Endothelial cell (in vitro differentiated cells): ENCODE measurements at regions not wholly inside any gene's neighbourhood (a gene's known extent, or its start where the extent isn't known, plus 50 kb on each side); places are given as distances from the start of the nearest gene placed in this dataset.

Experiments used
- DNase-seq: peaks from one replicate; pipeline ENCODE4 v3.0.0; 2021; ENCODE audit warnings: low spot score
- H3K27ac Mint-ChIP-seq: one replicate; pipeline ENCODE4 v1.8.0; 2021; ENCODE audit warnings: mixed read lengths, inconsistent platforms; ENCODE audit not compliant: unreplicated experiment
- H3K27me3 Mint-ChIP-seq: one replicate; pipeline ENCODE4 v1.8.0; 2021; ENCODE audit warnings: mild to moderate bottlenecking, moderate library complexity, mixed read lengths, inconsistent platforms; ENCODE audit not compliant: unreplicated experiment
- H3K36me3 Mint-ChIP-seq: one replicate; pipeline ENCODE4 v1.8.0; 2021; ENCODE audit warnings: mild to moderate bottlenecking, low read depth, mixed read lengths, inconsistent platforms; ENCODE audit not compliant: unreplicated experiment
- H3K4me1 Mint-ChIP-seq: one replicate; pipeline ENCODE4 v1.8.0; 2021; ENCODE audit warnings: mild to moderate bottlenecking, mixed read lengths, inconsistent platforms; ENCODE audit not compliant: unreplicated experiment
- H3K4me3 Mint-ChIP-seq: one replicate; pipeline ENCODE4 v1.8.0; 2021; ENCODE audit warnings: mild to moderate bottlenecking, mixed read lengths, inconsistent platforms; ENCODE audit not compliant: unreplicated experiment
- H3K9me3 Mint-ChIP-seq: one replicate; pipeline ENCODE4 v1.8.0; 2021; ENCODE audit warnings: mixed read lengths, inconsistent platforms; ENCODE audit not compliant: unreplicated experiment
- CTCF ChIP-seq: fragments of 200-600 bp; sonication (generic); IDR thresholded peaks from one replicate; pipeline ENCODE4 v1.5.0; 2021; ENCODE audit warnings: antibody characterized with exemption; ENCODE audit not compliant: unreplicated experiment

GRCh38 chr12:124499898-124500244 is 67.5 kb downstream of the NCOR2 start:
- TF ChIP-seq CTCF = no peak
- Mint-ChIP-seq H3K27me3 (peaks cover 12% of the 10 kb centered on the region), H3K27ac (no peak overlapping the region), H3K4me3 (no peak overlapping the region), H3K4me1 (peaks cover 18% of the 10 kb centered on the region), H3K9me3 (no peaks in the 10 kb centered on the region), H3K36me3 (peaks cover 4% of the 10 kb centered on the region)
- no peak for DNase-seq

- Mint-ChIP-seq H3K4me3 (no peak overlapping the region), H3K4me1 (peaks cover 15% of the 10 kb centered on the region), H3K27me3 (peaks cover 9% of the 10 kb centered on the region), H3K9me3 (no peaks in the 10 kb centered on the region), H3K36me3 (peaks cover 4% of the 10 kb centered on the region), H3K27ac (no peak overlapping the region)
- DNase-seq = no peak
- TF ChIP-seq CTCF = no peak
Observed at GRCh38 chr12:124499190-124499753, 68.1 kb downstream of the NCOR2 start.

- Mint-ChIP-seq H3K27me3 (peaks cover 8% of the 10 kb centered on the region), H3K36me3 (peaks cover 4% of the 10 kb centered on the region), H3K4me3 (no peak overlapping the region), H3K27ac (peak overlapping the region; percentile 28), H3K4me1 (peaks cover 14% of the 10 kb centered on the region), H3K9me3 (no peaks in the 10 kb centered on the region)
- no peak for DNase-seq
- TF ChIP-seq CTCF = no peak
Observed at GRCh38 chr12:124498275-124499189, 68.9 kb downstream of the NCOR2 start.

GRCh38 chr12:124497658-124498057 is 69.8 kb downstream of the NCOR2 start:
- peaks cover 4% of the 10 kb centered on the region for H3K36me3 Mint-ChIP-seq
- H3K27me3 Mint-ChIP-seq = peaks cover 9% of the 10 kb centered on the region
- H3K9me3 Mint-ChIP-seq = no peaks in the 10 kb centered on the region
- DNase-seq = no peak
- H3K27ac Mint-ChIP-seq = no peak overlapping the region
- H3K4me3 Mint-ChIP-seq = no peak overlapping the region
- no peak for TF ChIP-seq CTCF
- H3K4me1 Mint-ChIP-seq = peaks cover 14% of the 10 kb centered on the region

- no peak for TF ChIP-seq CTCF
Observed at GRCh38 chr12:124497039-124497438, 70.4 kb downstream of the NCOR2 start.

More at GRCh38 chr12:124497039-124497438, 70.4 kb downstream of the NCOR2 start:
- Mint-ChIP-seq H3K36me3 (peaks cover 4% of the 10 kb centered on the region), H3K4me1 (peaks cover 14% of the 10 kb centered on the region), H3K9me3 (no peaks in the 10 kb centered on the region), H3K27ac (no peak overlapping the region), H3K4me3 (no peak overlapping the region), H3K27me3 (peaks cover 9% of the 10 kb centered on the region)
- no peak for DNase-seq
